Suppressor macrophage treated with lipopolysaccharide for 4 hours (primary cell): ENCODE measurements at regions not wholly inside any gene's neighbourhood (a gene's known extent, or its start where the extent isn't known, plus 50 kb on each side); places are given as distances from the start of the nearest gene placed in this dataset.
"Not testable (repeated sequence)": the region's sequence is repeated elsewhere in the genome, so short reads cannot be mapped to it uniquely, and the experiment has no call there.

ENCODE experiments used
- DNase-seq: peaks from one replicate; pipeline ENCODE4 v3.0.0-alpha.2; 2020

- DNase-seq, result no peak
These were observed 85.2 kb downstream of the POLR1F start for GRCh38 chr7:19623676-19624075.

DNA sequence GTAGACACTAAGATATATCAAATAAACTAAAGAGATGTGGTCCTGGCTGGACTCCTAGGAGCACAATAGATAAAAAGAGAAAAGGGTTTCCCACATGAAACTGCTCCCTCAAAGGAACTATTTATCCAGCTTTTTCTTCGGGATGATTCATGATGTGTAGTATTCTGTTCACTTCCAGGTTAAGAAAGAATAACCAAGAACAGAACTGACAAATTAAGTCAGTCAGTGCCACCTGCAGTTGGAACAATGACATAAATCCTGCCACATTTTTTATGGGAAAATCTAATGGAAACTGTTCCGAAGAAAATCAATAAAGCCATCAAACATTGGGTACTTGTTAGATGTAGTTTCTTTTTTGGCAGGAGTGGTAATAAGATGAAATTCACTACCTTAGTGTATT, 87.1 kb downstream of the POLR1F start:
- no peak for DNase-seq

- no peak for DNase-seq
These were observed 88.4 kb downstream of the POLR1F start for GRCh38 chr7:19620470-19620869.

DNA sequence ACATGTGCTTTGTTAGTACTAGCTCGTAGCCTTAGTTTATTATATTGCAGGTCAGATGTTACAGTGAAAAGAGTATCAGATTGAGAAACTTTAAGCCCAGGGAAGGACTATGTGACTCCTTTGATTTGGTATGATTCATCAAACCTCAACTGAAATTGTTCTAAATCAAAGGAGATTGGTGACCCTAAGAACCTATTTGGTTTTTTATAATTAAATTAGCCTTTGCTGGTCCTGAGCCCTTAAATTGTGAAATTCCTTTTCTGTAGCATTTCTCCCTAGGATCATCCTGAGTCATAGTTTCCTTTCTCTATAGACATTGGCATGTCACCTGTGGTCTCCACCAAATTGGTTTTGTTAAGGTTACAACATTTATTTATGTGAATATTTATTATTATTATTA, 89.7 kb downstream of the POLR1F start:
- no peak for DNase-seq

GRCh38 chr7:19617901-19618300, 90.9 kb downstream of the POLR1F start:
- no peak for DNase-seq

DNA sequence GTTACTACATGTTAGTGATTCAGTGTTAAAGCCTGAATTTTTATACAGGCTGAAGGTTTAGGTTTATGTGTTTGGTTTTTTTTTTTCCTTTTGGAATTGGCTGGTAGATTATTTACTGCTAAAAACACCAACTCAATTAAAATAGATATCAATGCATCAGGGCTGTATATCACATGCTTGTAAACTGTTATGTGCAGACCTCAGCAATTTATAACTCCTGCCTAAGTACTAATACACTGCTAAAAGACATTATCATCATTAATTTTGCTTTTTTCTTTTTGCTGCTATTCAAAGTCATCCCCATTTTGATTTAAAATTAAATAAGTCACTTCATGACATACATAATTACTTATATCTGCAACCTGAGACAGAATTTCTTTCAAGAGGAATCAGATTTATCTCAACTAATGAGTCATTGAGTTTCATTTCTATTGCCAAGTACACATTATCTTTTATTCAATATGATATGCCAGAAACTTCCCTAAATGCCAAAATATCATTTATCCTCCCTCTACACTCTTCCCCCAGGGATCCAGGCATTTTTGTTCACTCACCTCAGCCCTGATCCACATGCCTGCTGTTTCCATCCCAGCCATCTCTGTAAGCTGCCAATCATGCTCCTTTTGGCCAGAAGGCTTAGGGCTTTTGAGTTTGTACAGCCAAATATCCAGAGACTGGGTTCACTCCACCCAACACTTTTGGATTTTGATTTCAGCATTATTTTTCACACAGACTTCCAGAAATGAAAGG, 98.5 kb downstream of the POLR1F start:
- DNase-seq, result no peak

GRCh38 chr7:19589446-19589845, 119.4 kb downstream of the POLR1F start:
- no peak for DNase-seq

GRCh38 chr7:19587291-19587690, 121.5 kb downstream of the POLR1F start:
- no peak for DNase-seq

GRCh38 chr7:19585761-19586160, 123.1 kb downstream of the POLR1F start:
- no peak for DNase-seq

GRCh38 chr7:19575909-19576557, 132.8 kb downstream of the POLR1F start:
- DNase-seq, result no peak

GRCh38 chr7:19574131-19574530, 134.7 kb downstream of the POLR1F start:
- DNase-seq, result no peak

DNA sequence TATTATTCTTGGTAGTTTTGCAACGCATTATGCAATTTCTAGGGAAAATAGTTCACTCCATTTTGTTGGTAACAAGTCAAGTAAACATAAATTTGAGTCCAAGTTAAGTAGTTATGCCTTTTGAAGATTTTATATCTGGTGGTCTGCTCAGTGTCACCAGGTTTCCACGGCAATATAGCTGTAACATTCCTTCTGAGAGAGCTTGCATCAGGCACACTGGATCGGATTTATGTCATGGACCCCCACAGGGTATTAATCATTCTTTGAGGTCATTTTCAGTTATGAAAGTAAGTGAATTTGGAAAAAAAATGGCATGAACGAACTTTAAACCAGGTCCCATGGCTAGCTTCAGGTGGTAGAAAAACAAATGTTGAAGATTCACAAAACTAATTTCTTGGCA, 136.3 kb downstream of the POLR1F start:
- no peak for DNase-seq

- DNase-seq, result no peak
These were observed 141.8 kb downstream of the POLR1F start for GRCh38 chr7:19567011-19567410.

- DNase-seq, result no peak
These were observed 143.2 kb downstream of the POLR1F start for GRCh38 chr7:19565602-19566001.

DNA sequence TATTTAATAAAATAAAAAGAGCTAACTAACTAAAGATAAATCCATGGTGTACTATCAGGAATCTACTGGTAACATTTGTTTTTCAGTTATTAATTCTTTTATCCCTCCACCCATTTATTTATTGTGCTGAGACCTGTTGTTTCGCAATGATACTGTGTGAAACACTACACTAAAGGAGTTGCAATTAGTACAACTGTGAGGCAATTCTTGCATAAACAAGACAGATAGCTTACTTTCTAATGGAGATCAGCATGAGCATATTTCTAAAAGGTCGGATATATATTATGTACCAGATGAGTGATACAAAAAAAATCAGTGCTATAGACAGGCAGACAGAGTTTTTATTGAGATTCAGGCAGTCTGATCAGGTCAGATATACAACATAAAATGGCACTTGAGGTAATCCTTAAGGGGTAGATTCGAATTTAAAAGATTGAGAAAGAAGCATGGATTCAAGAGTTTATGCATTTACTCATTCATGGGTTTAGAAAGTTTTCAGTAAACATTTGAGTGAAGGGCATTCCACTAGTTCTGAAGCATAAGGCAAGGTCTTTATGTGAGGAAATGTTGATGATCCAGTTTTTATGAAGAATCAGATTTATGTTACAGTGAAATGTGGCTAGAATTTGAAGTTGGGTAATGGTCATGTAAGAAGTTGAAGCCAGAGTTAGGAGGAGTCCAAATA, 147.6 kb downstream of the POLR1F start:
- DNase-seq, result no peak

DNA sequence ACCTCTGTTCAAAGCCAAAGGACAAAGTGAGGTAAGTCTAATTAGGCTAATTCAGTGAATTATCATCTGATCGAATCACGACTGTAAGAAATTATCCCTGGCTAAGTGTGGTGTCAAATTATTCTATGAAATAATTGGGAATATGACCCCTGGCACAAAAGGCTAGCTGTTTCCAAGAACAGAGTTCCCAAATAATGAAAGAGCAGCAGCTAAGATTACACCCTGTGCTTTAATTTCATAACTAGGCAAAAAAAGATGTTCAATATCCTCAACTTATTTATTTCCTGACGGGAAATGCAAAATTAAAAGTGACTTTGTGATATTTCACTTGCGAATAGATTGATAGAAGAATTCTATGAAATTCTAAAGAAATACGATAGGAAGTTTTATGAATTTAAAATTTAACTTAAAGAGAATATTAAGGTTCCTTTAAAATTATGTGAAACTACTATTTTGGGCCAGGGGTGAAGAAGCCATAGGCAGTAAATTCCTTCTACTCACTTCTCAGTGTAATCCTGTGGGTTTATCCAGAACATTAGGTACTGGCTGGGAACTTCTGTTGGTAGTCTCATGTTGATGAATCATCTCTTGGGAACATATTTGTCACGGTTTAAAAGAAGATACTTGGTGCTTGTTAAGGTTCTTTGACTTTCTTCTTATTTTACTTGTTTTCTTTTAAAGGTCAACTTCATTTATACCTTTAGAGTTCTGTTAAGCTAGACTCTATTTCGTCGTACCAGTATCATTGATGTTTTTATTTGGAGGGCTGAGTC, 148.5 kb downstream of the POLR1F start:
- DNase-seq, result no peak

DNA sequence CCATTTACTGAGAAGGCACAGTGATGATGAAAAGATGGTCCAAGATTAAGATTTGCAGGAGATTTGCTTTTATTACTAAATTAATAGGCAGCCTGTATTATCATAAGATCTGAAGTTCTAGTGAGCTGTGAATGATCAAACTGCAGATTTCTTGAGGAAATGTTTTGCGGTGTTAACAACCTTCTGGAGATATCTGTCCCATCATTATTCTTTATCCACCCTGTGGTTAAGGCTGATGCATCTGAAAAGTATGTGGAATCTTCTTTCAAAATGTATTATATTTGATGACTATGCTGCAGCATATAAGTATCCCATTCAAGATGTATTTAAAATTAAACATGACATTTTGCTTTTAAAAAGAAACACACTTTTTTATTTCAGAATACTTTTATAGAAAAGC, 150.3 kb downstream of the POLR1F start:
- no peak for DNase-seq

- DNase-seq, result no peak
These were observed 150.9 kb downstream of the POLR1F start for GRCh38 chr7:19557726-19558465.

DNA sequence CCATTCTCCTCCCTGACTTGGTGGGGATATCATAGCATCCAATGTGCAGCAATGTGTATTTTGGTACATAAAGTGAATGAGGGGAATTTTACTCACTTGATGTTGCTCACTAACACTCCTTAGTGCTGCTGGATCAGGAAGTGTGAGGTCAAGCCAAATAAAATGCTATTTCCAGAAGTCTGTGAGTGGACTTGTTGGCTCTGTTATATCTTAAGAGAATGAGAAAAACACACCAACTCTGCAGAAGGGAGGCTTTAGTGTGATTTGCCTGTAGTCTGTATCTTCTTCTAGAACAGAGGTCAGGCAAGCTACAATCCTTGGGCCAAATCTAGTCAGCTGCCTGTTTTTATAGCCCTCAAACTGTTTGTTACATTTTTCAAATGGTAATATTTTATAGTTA, 154.3 kb downstream of the POLR1F start:
- no peak for DNase-seq

GRCh38 chr7:19552576-19552975, 156.3 kb downstream of the POLR1F start:
- DNase-seq, result no peak

DNA sequence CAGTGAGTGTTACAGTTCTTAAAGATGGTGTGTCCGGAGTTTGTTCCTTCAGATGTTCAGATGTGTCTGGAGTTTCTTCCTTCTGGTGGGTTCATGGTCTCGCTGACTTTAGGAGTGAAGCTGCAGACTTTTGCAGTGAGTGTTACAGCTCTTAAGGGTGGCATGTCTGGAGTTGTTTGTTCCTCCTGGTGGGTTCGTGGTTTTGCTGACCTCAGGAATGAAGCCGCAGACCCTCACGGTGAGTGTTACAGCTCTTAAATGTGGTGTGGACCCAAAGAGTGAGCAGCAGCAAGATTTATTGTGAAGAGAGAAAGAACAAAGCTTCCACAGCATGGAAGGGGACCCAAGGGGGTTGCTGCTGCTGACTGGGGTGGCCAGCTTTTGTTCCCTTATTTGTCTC, 159.6 kb downstream of the POLR1F start:
- not testable (repeated sequence) for DNase-seq

DNA sequence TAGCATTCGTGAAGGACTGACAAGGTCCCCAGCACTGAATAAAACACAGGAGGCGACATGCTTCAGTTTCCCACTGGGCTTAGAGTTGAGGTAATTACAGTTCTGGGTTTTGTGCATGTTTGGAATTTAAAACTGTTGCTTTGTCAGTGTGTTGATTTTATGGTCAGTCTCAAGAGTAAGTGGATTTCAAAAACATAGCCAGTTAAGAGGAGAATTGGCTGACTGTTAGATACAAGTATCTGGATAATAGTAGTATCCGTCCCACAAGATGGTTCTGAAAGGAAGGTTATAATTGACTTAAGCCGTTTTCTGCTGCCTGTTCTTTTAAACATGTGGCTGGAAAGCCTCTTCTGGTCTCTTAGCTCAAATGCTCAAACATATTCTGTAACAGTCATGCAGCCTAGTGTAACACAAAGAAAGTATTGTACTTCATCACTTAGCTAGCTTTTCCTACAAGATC, 170.9 kb downstream of the POLR1F start:
- DNase-seq, result no peak

DNA sequence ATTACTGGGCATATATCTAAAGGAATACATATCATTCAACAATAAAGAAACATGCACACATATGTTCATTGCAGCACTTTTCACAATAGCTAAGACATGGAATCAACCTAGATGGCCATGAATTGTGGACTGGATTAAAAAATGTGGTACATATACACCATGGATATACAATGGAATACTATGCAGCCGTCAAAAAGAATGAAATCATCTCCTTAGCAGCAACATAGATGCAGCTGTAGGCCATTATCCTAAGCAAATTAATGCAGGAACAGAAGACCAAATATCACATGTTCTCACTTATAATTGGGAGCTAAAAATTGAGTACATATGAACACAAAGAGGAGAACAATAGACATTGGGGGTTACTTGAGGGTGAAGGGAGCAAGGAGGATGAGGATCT, 175.6 kb downstream of the POLR1F start:
- no peak for DNase-seq
